ENCODE measurements at regions not wholly inside any gene's neighbourhood (a gene's known extent, or its start where the extent isn't known, plus 50 kb on each side); places are given as distances from the start of the nearest gene placed in this dataset.

DNA sequence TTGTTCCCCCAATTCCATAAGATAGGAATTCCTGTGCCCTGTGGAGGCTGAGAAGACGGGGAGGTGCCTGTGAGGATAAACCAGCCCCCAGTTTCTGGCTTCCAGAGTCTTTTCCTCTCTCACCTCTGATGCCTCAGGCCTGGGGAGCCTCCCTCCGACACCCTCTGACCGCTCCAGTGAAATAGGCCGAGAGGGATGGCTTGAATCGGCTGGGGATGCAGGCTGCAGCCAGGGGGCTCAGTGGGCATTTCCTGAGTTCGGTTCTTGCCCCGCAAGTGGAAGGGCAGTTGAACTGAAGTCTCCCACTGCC, 339.4 kb downstream of the SEC14L1 start:
- Histone ChIP-seq H3K79me2 (ENCODE audit: control insufficient read depth, low read length) (peaks cover 100% of the 10 kb centered on the region), H3K27ac (ENCODE audit: low read depth, low read length) (no peak overlapping the region), H3K27me3 (ENCODE audit: control insufficient read depth, low read length) (no peaks in the 10 kb centered on the region), H3K9me3 (ENCODE audit: control insufficient read depth, insufficient read depth, low read length) (no peaks in the 10 kb centered on the region), H3K4me3 (ENCODE audit: low read length) (no peak overlapping the region), H4K20me1 (ENCODE audit: control insufficient read depth, insufficient read depth, low read depth, low read length) (peaks cover 26% of the 10 kb centered on the region; the same call in 1 of the 2 replicates), H3K9me2 (replicated peaks; ENCODE audit: control insufficient read depth, low read length) (no peaks in the 10 kb centered on the region), H3F3A (ENCODE audit: control insufficient read depth, insufficient read depth) (no peaks in the 10 kb centered on the region), H3K4me1 (ENCODE audit: control insufficient read depth, low read length) (peaks cover 8% of the 10 kb centered on the region), H3K36me3 (ENCODE audit: control insufficient read depth, low read length) (peaks cover 94% of the 10 kb centered on the region), H3K4me2 (ENCODE audit: low read length) (no peak overlapping the region)
- TF ChIP-seq, protein P1, sequence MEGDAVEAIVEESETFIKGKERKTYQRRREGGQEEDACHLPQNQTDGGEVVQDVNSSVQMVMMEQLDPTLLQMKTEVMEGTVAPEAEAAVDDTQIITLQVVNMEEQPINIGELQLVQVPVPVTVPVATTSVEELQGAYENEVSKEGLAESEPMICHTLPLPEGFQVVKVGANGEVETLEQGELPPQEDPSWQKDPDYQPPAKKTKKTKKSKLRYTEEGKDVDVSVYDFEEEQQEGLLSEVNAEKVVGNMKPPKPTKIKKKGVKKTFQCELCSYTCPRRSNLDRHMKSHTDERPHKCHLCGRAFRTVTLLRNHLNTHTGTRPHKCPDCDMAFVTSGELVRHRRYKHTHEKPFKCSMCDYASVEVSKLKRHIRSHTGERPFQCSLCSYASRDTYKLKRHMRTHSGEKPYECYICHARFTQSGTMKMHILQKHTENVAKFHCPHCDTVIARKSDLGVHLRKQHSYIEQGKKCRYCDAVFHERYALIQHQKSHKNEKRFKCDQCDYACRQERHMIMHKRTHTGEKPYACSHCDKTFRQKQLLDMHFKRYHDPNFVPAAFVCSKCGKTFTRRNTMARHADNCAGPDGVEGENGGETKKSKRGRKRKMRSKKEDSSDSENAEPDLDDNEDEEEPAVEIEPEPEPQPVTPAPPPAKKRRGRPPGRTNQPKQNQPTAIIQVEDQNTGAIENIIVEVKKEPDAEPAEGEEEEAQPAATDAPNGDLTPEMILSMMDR (IDR thresholded peaks at IDR 0.05; ENCODE audit: low read depth, low read length, poor library complexity, severe bottlenecking) = no peak
- TF ChIP-seq EZH2phosphoT487 (IDR thresholded peaks at IDR 0.05; ENCODE audit: borderline replicate concordance, low read length) = no peak

DNA sequence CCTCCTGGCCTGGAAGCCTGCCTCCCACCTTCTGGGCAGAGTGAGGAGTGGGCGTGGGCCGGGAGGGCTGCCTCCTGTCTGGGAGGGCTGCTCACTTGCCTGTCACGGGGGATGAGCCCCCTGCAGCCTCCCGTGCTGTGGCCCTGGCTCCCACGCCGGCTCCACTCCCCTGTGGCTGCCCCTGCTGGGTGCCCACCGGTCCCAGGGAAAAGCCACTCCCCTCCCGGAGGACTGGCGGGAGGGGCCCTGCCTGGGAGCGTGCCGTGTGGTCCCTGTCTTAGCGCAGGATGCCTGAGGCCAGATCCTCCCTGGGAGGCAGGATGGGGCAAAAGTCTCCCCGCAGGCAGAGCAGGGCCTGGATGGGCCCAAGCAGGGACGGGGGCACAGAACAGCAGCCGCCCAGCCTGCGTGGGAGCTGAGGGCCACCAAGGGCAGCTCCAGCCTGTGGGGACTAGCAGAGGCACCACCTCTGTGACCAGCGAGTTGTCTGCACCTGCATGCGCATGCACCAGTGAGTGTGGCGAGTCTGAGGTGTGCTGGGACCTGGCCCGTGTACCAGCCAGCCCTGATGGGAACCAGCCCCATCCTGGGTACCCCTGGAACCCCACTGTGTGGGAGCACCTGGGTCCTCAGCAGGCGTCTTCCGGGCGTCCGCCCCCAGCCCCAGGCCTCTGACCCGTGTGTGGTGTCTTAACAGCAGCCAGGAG, 339.9 kb downstream of the SEC14L1 start:
- Histone ChIP-seq H4K20me1 (ENCODE audit: control insufficient read depth, insufficient read depth, low read depth, low read length) (peaks cover 30% of the 10 kb centered on the region; the same call in 1 of the 2 replicates), H3K9me2 (replicated peaks; ENCODE audit: control insufficient read depth, low read length) (no peaks in the 10 kb centered on the region), H3K27ac (ENCODE audit: low read depth, low read length) (no peak overlapping the region), H3K27me3 (ENCODE audit: control insufficient read depth, low read length) (no peaks in the 10 kb centered on the region), H3K79me2 (ENCODE audit: control insufficient read depth, low read length) (peaks cover 100% of the 10 kb centered on the region), H3K9me3 (ENCODE audit: control insufficient read depth, insufficient read depth, low read length) (no peaks in the 10 kb centered on the region), H3K4me1 (ENCODE audit: control insufficient read depth, low read length) (peaks cover 4% of the 10 kb centered on the region; the same call in 1 of the 2 replicates), H3K4me2 (ENCODE audit: low read length) (no peak overlapping the region), H3F3A (ENCODE audit: control insufficient read depth, insufficient read depth) (no peaks in the 10 kb centered on the region), H3K4me3 (ENCODE audit: low read length) (no peak overlapping the region), H3K36me3 (ENCODE audit: control insufficient read depth, low read length) (peaks cover 94% of the 10 kb centered on the region)
- TF ChIP-seq, protein P1 (IDR thresholded peaks at IDR 0.05; ENCODE audit: low read depth, low read length, poor library complexity, severe bottlenecking) = no peak
- TF ChIP-seq EZH2phosphoT487 (IDR thresholded peaks at IDR 0.05; ENCODE audit: borderline replicate concordance, low read length) = no peak

DNA sequence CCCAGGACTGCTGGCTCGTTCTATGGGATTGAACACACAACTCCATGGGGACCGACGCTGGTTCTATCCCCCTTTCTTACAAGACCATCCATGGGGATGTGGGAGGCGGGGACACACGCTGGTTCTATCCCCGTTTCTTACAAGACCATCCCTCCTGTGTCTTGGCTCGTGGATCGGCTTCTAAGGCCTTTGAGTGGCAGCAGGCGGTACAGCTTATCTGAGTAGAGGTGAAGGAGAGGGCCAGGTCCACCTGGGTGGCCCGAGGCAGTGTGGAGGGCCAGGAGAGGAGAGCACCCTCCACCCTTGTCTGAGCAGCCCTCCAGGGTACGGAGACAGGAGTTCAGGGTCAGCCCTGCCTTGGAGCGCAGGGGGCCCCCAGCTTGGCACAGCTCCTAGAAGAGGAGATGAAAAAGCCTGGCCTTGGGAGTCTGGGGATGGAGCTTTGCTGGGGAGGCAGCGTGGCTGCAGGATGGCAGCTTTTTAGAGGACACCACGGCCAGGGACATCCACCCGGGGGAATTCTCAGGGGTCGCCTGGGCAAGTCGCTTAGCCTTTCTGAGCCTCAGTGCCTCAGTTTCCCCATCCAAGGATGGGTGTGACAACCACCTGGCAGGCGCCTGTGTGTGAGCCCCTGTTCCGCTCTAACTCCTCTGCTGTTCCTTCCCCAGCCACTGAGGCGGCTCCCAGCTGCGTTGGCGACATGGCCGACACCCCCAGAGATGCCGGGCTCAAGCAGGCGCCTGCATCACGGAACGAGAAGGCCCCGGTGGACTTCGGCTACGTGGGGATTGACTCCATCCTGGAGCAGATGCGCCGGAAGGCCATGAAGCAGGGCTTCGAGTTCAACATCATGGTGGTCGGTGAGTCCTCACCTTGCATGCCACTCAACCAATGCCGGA, 341.0 kb downstream of the SEC14L1 start:
- H4K20me1 ChIP-seq (ENCODE audit: control insufficient read depth, insufficient read depth, low read depth, low read length) = peaks cover 30% of the 10 kb centered on the region; the same call in 1 of the 2 replicates
- H3K79me2 ChIP-seq (ENCODE audit: control insufficient read depth, low read length) = peaks cover 100% of the 10 kb centered on the region
- no peak overlapping the region for H3K27ac ChIP-seq (ENCODE audit: low read depth, low read length)
- H3F3A ChIP-seq (ENCODE audit: control insufficient read depth, insufficient read depth) = no peaks in the 10 kb centered on the region
- H3K36me3 ChIP-seq (ENCODE audit: control insufficient read depth, low read length) = peaks cover 94% of the 10 kb centered on the region
- no peaks in the 10 kb centered on the region for H3K9me2 ChIP-seq (replicated peaks; ENCODE audit: control insufficient read depth, low read length)
- no peak overlapping the region for H3K4me3 ChIP-seq (ENCODE audit: low read length)
- H3K27me3 ChIP-seq (ENCODE audit: control insufficient read depth, low read length) = no peaks in the 10 kb centered on the region
- TF ChIP-seq EZH2phosphoT487 (IDR thresholded peaks at IDR 0.05; ENCODE audit: borderline replicate concordance, low read length) = no peak
- TF ChIP-seq, protein P1 (IDR thresholded peaks at IDR 0.05; ENCODE audit: low read depth, low read length, poor library complexity, severe bottlenecking) = no peak
- H3K4me1 ChIP-seq (ENCODE audit: control insufficient read depth, low read length) = peaks cover 7% of the 10 kb centered on the region
- no peak overlapping the region for H3K4me2 ChIP-seq (ENCODE audit: low read length)
- H3K9me3 ChIP-seq (ENCODE audit: control insufficient read depth, insufficient read depth, low read length) = no peaks in the 10 kb centered on the region
